HG02885 (cell line): ENCODE measurements at regions not wholly inside any gene's neighbourhood (a gene's known extent, or its start where the extent isn't known, plus 50 kb on each side); places are given as distances from the start of the nearest gene placed in this dataset.
"Not testable (repeated sequence)": the region's sequence is repeated elsewhere in the genome, so short reads cannot be mapped to it uniquely, and the experiment has no call there.

Experiments
- ATAC-seq: cut with Tn5 transposase; IDR thresholded peaks from one replicate; pipeline ENCODE4 v1.9.1; 2021; ENCODE audit warnings: mild to moderate bottlenecking; ENCODE audit not compliant: unreplicated experiment, poor library complexity

- ATAC-seq, result not testable (repeated sequence)
Measured at GRCh38 chr21:10424097-10424886, 97.1 kb upstream of the TPTE start.

- ATAC-seq, result not testable (repeated sequence)
Measured at GRCh38 chr21:10424887-10425145, 96.6 kb upstream of the TPTE start.

- no peak for ATAC-seq
Measured at GRCh38 chr21:10425856-10426255, 95.5 kb upstream of the TPTE start.

- ATAC-seq, result not testable (repeated sequence)
Measured at GRCh38 chr21:10426812-10427211, 94.6 kb upstream of the TPTE start.

GRCh38 chr21:10427277-10427676 lies 94.1 kb upstream of the TPTE start:
- not testable (repeated sequence) for ATAC-seq

GRCh38 chr21:10428981-10429534 lies 92.3 kb upstream of the TPTE start:
- not testable (repeated sequence) for ATAC-seq

GRCh38 chr21:10430005-10430404 lies 91.4 kb upstream of the TPTE start:
- ATAC-seq, result no peak

- ATAC-seq, result not testable (repeated sequence)
Measured at GRCh38 chr21:10431995-10432394, 89.4 kb upstream of the TPTE start.

- ATAC-seq, result not testable (repeated sequence)
Measured at GRCh38 chr21:10432456-10432855, 88.9 kb upstream of the TPTE start.

- not testable (repeated sequence) for ATAC-seq
Measured at GRCh38 chr21:10437977-10438376, 83.4 kb upstream of the TPTE start.

GRCh38 chr21:10440639-10441038 lies 80.7 kb upstream of the TPTE start:
- not testable (repeated sequence) for ATAC-seq

- not testable (repeated sequence) for ATAC-seq
Measured at GRCh38 chr21:10442018-10442417, 79.4 kb upstream of the TPTE start.

- ATAC-seq, result not testable (repeated sequence)
Measured at GRCh38 chr21:10445685-10446084, 75.7 kb upstream of the TPTE start.

- ATAC-seq, result not testable (repeated sequence)
Measured at GRCh38 chr21:10449451-10449850, 71.9 kb upstream of the TPTE start.

- not testable (repeated sequence) for ATAC-seq
Measured at GRCh38 chr21:10451274-10451673, 70.1 kb upstream of the TPTE start.

- ATAC-seq, result not testable (repeated sequence)
Measured at GRCh38 chr21:10457765-10458164, 63.6 kb upstream of the TPTE start.

GRCh38 chr21:10460957-10461356 lies 60.4 kb upstream of the TPTE start:
- ATAC-seq, result not testable (repeated sequence)

GRCh38 chr21:10461445-10461844 lies 59.9 kb upstream of the TPTE start:
- not testable (repeated sequence) for ATAC-seq

- no peak for ATAC-seq
Measured at GRCh38 chr21:10463156-10463555, 58.2 kb upstream of the TPTE start.

- no peak for ATAC-seq
Measured at GRCh38 chr21:10464975-10465374, 56.4 kb upstream of the TPTE start.

- ATAC-seq, result not testable (repeated sequence)
Measured at GRCh38 chr21:10465524-10466110, 55.8 kb upstream of the TPTE start.

- no peak for ATAC-seq
Measured at GRCh38 chr21:10466200-10466599, 55.2 kb upstream of the TPTE start.
